ES-I3 (cell line): ENCODE measurements at regions not wholly inside any gene's neighbourhood (a gene's known extent, or its start where the extent isn't known, plus 50 kb on each side); places are given as distances from the start of the nearest gene placed in this dataset.

Experiments used
- H3K36me3 ChIP-seq: 2 replicates; pipeline ENCODE4 v1.6.1; 2013; ENCODE audit warnings: mild to moderate bottlenecking, low read length, control low read depth, moderate library complexity; ENCODE audit not compliant: insufficient read depth
- H3K4me1 ChIP-seq: 2 replicates; pipeline ENCODE4 v1.6.1; 2013; ENCODE audit warnings: mild to moderate bottlenecking, control low read depth, low read length; ENCODE audit not compliant: insufficient read depth
- H3K9ac ChIP-seq: 2 replicates; pipeline ENCODE4 v1.6.1; 2013; ENCODE audit warnings: low read depth, mild to moderate bottlenecking, low read length, moderate library complexity
- H3K9me3 ChIP-seq: 2 replicates; pipeline ENCODE4 v1.6.1; 2013; ENCODE audit warnings: mild to moderate bottlenecking, low read length, moderate library complexity; ENCODE audit not compliant: control insufficient read depth, insufficient read depth

- H3K9ac ChIP-seq: no peak overlapping the region
- no peaks in the 10 kb centered on the region for H3K9me3 ChIP-seq
- no peaks in the 10 kb centered on the region for H3K4me1 ChIP-seq
- H3K36me3 ChIP-seq: no peaks in the 10 kb centered on the region
Observed at GRCh38 chr9:23123048-23123632, 676.5 kb downstream of the DMRTA1 start.

GRCh38 chr9:23145467-23145866 lies 680.6 kb downstream of the ELAVL2 start:
- Histone ChIP-seq H3K36me3 (no peaks in the 10 kb centered on the region), H3K4me1 (no peaks in the 10 kb centered on the region), H3K9ac (no peak overlapping the region), H3K9me3 (peaks cover 16% of the 10 kb centered on the region; the same call in 1 of the 2 replicates)

- H3K9me3 ChIP-seq: no peaks in the 10 kb centered on the region
- no peaks in the 10 kb centered on the region for H3K4me1 ChIP-seq
- H3K9ac ChIP-seq: no peak overlapping the region
- no peaks in the 10 kb centered on the region for H3K36me3 ChIP-seq
Observed at GRCh38 chr9:23153058-23153457, 673.0 kb downstream of the ELAVL2 start.

GRCh38 chr9:23160491-23160890 lies 665.5 kb downstream of the ELAVL2 start:
- H3K9me3 ChIP-seq: no peaks in the 10 kb centered on the region
- H3K9ac ChIP-seq: no peak overlapping the region
- H3K4me1 ChIP-seq: no peaks in the 10 kb centered on the region
- H3K36me3 ChIP-seq: no peaks in the 10 kb centered on the region

GRCh38 chr9:23160952-23161469 lies 665.0 kb downstream of the ELAVL2 start:
- H3K36me3 ChIP-seq: no peaks in the 10 kb centered on the region
- no peak overlapping the region for H3K9ac ChIP-seq
- no peaks in the 10 kb centered on the region for H3K9me3 ChIP-seq
- no peaks in the 10 kb centered on the region for H3K4me1 ChIP-seq

- Histone ChIP-seq H3K36me3 (no peaks in the 10 kb centered on the region), H3K9ac (no peak overlapping the region), H3K9me3 (no peaks in the 10 kb centered on the region), H3K4me1 (no peaks in the 10 kb centered on the region)
Observed at GRCh38 chr9:23162789-23163188, 663.3 kb downstream of the ELAVL2 start.

- Histone ChIP-seq H3K9me3 (no peaks in the 10 kb centered on the region), H3K9ac (no peak overlapping the region), H3K4me1 (no peaks in the 10 kb centered on the region), H3K36me3 (no peaks in the 10 kb centered on the region)
Observed at GRCh38 chr9:23171479-23171878, 654.6 kb downstream of the ELAVL2 start.

GRCh38 chr9:23172206-23172605 lies 653.8 kb downstream of the ELAVL2 start:
- Histone ChIP-seq H3K36me3 (no peaks in the 10 kb centered on the region), H3K9ac (no peak overlapping the region), H3K4me1 (no peaks in the 10 kb centered on the region), H3K9me3 (no peaks in the 10 kb centered on the region)

GRCh38 chr9:23172979-23173637 lies 652.9 kb downstream of the ELAVL2 start:
- H3K9me3 ChIP-seq: no peaks in the 10 kb centered on the region
- no peak overlapping the region for H3K9ac ChIP-seq
- H3K36me3 ChIP-seq: no peaks in the 10 kb centered on the region
- no peaks in the 10 kb centered on the region for H3K4me1 ChIP-seq

- no peaks in the 10 kb centered on the region for H3K36me3 ChIP-seq
- no peak overlapping the region for H3K9ac ChIP-seq
- no peaks in the 10 kb centered on the region for H3K4me1 ChIP-seq
- no peaks in the 10 kb centered on the region for H3K9me3 ChIP-seq
Observed at GRCh38 chr9:23194281-23194680, 631.8 kb downstream of the ELAVL2 start.

GRCh38 chr9:23215688-23216087 lies 610.4 kb downstream of the ELAVL2 start:
- no peak overlapping the region for H3K9ac ChIP-seq
- no peaks in the 10 kb centered on the region for H3K36me3 ChIP-seq
- no peaks in the 10 kb centered on the region for H3K9me3 ChIP-seq
- H3K4me1 ChIP-seq: no peaks in the 10 kb centered on the region

- H3K9ac ChIP-seq: no peak overlapping the region
Observed at GRCh38 chr9:23219471-23219870, 606.6 kb downstream of the ELAVL2 start.

GRCh38 chr9:23220171-23220570 lies 605.9 kb downstream of the ELAVL2 start:
- Histone ChIP-seq H3K9ac (no peak overlapping the region), H3K9me3 (no peaks in the 10 kb centered on the region), H3K36me3 (no peaks in the 10 kb centered on the region), H3K4me1 (no peaks in the 10 kb centered on the region)

More at GRCh38 chr9:23219471-23219870, 606.6 kb downstream of the ELAVL2 start:
- Histone ChIP-seq H3K9me3 (no peaks in the 10 kb centered on the region), H3K36me3 (no peaks in the 10 kb centered on the region), H3K4me1 (no peaks in the 10 kb centered on the region)

- no peaks in the 10 kb centered on the region for H3K9me3 ChIP-seq
- H3K36me3 ChIP-seq: no peaks in the 10 kb centered on the region
- H3K4me1 ChIP-seq: no peaks in the 10 kb centered on the region
- H3K9ac ChIP-seq: no peak overlapping the region
Observed at GRCh38 chr9:23220957-23221356, 605.1 kb downstream of the ELAVL2 start.

- Histone ChIP-seq H3K9ac (no peak overlapping the region), H3K4me1 (peaks cover 18% of the 10 kb centered on the region), H3K36me3 (no peaks in the 10 kb centered on the region), H3K9me3 (no peaks in the 10 kb centered on the region)
Observed at GRCh38 chr9:23229890-23230317, 596.1 kb downstream of the ELAVL2 start.
